ENCODE measurements at regions not wholly inside any gene's neighbourhood (a gene's known extent, or its start where the extent isn't known, plus 50 kb on each side); places are given as distances from the start of the nearest gene placed in this dataset.
A peak's percentile ranks its signal among the peaks of the same experiment; 100 is the strongest.
"Not testable (repeated sequence)": the region's sequence is repeated elsewhere in the genome, so short reads cannot be mapped to it uniquely, and the experiment has no call there.

- DNase-seq: no peak
Measured at GRCh38 chr20:11660673-11661072, 257.0 kb upstream of the BTBD3 start.

DNA sequence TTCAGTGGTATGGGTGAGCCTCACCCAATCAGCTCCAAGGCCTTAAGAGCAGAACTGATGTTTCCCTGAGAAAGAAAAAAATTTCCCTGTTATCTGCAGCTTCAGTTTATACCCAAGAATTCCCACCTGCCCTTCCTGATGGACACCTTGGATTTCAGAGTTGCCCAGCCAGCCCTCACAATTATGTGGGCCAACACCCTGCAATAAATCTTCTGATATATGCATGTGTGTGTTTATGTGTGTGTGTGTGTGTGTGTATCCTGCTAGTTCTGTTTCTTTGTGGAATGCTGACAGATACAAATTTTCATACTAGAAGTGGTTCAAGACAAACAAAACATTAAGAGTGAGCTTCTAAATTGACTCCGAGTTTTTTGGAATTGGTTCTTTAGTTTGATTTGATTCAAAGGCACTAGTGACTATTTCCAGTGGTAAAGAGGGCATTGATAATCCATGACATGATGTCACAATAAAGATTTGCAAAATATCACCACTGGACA, 246.6 kb upstream of the BTBD3 start:
- no peak for DNase-seq

- no peak for DNase-seq
Measured at GRCh38 chr20:11672959-11673358, 244.7 kb upstream of the BTBD3 start.

DNA sequence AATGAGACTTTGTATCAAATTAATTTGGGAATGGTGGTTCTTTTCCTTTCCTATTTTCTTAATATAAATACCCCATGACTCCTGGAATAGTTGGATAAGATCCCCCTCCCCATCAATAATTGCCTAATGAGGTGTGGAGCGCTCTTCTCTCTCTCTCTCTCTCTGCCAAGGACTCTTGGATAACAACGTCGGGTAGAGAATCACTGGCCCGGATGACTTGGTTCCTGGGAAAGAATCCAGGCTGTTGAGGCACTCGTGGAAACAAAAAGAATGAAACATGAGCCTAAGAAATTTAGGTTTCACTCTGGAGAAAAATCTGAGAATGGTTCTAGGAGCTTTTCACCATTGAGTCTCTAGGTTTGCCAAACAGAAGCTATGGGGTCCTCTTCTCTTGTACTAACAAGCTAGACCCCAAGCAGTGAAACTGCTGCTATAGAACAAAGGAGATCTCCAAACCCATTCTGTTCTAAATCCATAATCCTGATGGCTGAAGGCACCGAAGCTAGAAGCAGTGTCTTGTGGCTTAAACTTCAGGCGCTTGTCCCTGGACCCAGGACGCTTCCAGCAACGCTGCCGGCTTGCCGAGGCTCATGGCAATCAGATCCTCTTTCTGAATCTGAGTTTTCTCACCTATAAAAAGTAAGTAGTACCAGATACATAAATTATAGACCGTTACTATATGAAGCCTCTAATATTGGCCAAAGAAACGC, 241.6 kb upstream of the BTBD3 start:
- no peak for DNase-seq

DNA sequence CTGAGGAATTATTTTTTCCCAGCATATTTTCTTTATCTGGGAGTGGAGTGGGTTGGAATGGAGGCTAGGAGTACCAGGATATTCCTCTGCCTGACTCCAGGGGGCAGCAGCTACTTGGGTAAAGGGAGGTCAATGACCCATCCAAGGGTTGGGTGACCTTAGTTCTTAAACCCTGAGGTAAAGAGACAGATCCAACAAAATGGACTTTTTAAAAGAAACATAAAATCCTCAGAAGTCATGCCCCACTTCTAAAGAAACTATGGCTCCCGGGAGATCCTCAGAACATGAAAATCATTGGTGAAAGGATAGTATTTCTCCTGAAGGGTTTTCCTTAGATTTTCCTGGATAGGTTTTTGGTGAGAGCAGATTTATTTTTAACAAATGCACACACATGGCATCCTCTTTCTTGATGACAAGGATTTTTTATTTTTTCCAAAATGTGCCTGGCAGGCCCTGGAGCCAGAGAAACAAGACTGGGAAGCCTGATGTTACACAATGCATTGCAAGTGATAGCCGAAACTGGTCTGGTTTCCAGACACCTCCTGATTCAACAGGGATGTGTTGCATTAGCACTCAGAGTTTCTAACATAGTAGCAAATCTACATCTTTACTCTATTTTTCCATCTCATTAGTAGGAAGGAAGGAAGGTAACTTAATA, 240.9 kb upstream of the BTBD3 start:
- DNase-seq: peak; percentile 52

DNA sequence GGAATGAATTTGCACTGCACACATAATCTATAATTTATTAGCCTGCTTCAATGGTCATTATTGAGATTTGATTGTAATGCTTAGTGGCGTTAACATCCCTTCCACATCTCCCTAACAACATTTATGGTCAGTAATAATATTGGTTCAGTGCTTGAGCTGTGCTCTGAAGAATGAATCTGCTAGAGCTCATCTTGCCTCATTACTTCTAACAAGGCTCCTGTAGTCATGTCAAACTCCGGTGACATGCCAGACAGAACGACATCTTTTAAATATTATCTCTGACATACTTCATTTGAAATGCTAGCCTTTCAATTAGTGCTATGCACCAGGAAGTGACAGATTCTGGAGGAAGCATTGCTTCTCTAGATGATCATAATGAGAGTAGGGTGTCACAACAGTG, 240.3 kb upstream of the BTBD3 start:
- peak; percentile 52 for DNase-seq

GRCh38 chr20:11677836-11678235, 239.9 kb upstream of the BTBD3 start:
- peak; percentile 44 for DNase-seq

DNA sequence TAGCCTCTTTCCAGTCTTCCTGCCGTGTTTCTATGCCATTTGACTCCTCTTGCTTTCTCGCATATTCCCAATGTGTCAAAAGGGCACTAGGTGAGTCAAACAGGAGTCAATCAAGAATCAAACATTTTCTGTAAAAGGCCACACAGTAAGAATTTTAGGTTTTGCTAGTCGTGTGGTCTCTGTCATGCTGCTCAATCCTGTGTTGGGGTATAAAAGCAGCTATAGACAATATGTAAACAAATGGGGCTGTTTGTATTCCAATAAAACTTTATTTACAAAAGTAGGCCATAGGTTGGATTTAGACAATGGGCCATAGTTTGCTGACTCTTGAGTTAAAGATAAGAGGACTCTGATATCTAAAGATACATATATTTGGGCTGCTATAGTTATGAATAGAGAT, 235.4 kb upstream of the BTBD3 start:
- DNase-seq: no peak

GRCh38 chr20:11686195-11686594, 231.5 kb upstream of the BTBD3 start:
- DNase-seq: no peak

GRCh38 chr20:11686820-11687543, 230.7 kb upstream of the BTBD3 start:
- DNase-seq: peak; percentile 86

GRCh38 chr20:11687546-11688292, 230.0 kb upstream of the BTBD3 start:
- no peak for DNase-seq

DNA sequence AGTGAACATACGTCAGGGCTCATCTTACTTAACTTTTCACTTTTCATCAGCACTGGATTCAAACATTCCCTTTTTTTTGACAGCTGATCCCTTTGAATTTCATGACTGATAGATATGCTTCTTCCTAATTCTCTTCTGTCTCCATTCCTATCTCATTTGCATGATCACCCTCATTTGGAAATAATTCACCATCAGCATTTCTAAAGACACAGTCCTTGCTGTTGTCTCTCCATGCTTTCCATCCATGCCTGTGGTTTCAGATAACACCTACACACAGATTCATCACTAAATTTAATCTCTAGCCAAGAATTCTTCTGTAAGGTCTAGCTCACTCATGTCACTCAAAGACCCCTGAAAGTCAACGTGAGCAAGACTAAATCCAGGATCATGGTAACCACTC, 228.4 kb upstream of the BTBD3 start:
- DNase-seq: no peak

DNA sequence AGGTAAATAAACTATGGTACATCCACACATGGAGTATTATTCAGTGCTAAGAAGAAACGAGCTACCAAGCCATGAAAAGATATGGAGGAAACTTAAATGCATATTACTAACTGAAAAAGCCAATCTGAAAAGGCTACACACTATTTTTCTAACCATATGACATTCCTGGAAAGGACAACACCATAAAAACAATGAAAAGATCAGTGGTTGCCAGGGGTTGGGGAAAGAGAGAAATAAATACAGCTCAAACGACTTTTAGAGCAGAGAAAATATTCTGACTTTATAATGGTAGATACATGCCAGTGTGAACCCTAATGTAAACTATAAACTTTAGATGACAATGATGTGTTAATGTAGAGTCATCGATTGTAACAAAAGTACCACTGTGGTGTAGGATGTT, 225.9 kb upstream of the BTBD3 start:
- DNase-seq: no peak

DNA sequence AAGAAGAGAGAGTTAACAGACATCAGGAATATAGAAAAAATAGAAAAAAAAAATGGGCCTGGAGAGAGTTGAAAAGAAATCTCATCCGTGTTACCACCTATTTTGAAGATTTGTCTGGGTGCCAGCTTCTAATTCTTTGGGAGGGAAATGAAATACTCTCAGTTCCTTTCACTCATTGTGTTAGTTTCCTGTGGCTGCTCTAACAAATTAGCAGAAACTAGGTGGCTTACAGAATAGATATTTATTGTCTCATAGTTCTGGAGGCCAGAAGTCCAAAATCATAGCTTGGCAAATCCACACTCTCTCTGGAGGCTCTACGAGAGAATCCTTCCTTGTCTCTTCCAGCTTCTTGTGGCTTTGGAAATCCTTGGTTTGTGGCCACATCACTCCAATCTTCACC, 225.1 kb upstream of the BTBD3 start:
- DNase-seq: no peak

DNA sequence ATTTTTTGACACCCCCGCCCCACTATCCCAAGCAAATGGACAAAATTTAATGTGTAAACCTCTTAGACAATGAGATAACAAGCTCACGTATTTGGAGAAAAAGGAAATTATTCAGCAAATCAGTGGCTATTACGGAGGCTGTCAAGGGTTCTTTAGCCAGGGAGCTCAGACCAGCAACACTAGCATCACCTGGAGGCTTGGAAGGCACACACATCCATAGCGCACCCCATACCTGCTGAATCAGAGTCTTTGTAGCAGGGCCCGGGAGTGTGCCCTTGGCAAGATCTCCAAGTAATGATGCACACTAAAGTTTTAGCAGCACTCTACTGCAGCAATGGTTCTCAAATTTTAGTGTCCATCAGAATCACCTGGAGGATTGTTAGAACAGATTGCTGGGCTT, 223.2 kb upstream of the BTBD3 start:
- no peak for DNase-seq

- no peak for DNase-seq
Measured at GRCh38 chr20:11697055-11697454, 220.6 kb upstream of the BTBD3 start.

GRCh38 chr20:11697646-11698045, 220.0 kb upstream of the BTBD3 start:
- DNase-seq: no peak

DNA sequence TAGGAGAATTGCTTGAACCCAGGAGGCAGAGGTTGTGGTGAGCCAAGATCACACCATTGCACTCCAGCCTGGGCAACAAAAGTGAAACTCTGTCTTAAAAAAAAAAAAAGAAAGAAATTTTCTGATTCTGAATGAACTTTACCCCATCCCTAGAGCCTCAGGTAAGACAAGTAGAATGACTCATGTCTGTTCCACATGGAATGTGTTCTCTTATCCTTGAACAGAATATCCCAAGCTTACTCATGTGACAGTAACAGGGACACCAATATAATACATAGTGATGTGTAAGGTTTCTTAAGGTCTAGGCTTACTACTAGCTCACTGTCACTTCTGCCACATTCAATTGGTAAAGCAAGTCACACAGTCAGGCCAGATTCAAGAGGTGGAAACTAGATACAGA, 219.6 kb upstream of the BTBD3 start:
- DNase-seq: no peak

DNA sequence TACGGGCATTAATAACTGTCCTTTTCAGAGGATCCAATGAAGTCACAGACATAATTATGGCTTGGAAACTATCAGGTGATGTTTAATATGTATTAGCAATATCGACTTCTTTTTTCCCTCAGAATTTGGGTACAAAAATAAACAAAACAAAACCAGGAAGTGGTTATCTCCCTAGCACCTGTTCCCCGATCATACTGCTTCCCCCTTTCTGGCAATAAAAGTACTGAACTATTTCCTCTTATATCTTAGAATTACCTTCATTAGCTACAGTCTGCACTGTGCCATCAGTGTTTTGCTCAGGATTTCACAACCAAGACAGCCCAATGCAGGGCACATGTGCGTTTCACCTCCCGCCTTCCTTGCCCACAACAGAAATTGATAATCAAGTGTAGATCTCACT, 216.9 kb upstream of the BTBD3 start:
- DNase-seq: no peak

DNA sequence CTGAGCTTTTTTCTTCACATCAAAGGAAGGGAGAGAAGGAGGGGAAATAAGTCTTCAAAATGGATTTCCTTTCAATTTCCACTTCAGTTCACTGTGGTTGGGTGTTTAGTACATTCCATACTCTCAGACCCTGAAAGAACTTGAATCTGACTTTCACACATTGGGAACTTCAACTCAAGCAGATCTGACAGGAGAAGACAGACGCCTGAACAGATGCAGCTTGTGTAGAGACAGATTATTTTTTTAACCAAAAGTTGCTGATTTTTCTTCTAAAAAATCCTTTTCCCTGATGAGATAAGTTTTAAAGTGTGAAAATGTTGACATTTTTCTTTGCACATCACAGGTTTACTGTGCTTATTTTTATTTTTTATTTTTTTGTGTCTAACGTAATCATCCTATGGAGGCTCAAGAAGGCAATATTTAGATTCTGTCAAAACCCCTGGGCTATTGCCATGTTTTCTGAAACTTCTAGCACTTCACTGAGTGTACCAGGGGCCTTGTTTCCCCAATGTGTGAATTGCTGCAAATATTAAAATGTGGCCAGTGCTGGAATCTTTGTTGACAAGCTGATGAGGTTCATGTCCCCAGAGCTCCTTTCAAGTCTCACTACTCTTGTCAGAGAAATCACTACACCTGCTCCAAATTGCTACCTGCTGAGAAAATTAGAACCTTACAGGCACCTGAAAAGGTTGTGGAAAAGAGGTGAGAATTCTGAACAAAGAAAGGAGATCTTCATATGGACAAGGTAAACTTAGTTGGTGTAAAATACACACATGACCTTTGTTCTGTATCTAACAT, 214.8 kb upstream of the BTBD3 start:
- DNase-seq: no peak

GRCh38 chr20:11705512-11705911, 212.2 kb upstream of the BTBD3 start:
- DNase-seq: no peak

- not testable (repeated sequence) for DNase-seq
Measured at GRCh38 chr20:11708223-11708622, 209.5 kb upstream of the BTBD3 start.

Measured in retina (tissue), 1 donor.